Gastrocnemius medialis (tissue), 4 donors: ENCODE measurements at regions not wholly inside any gene's neighbourhood (a gene's known extent, or its start where the extent isn't known, plus 50 kb on each side); places are given as distances from the start of the nearest gene placed in this dataset.

Experiments used
- ATAC-seq, 2 donors: fragments of 150-250 bp; one replicate each; pipeline ENCODE4 v1.9.1; 2016
- DNase-seq, 2 donors: peaks; one replicate each; pipeline ENCODE4 v3.0.0-alpha.2; 2019
- H3K27ac ChIP-seq, 4 donors: fragments of 200-600 bp; sonication (generic); 1 replicate in 1 of 4; 2 replicates in 3 of 4; pipeline ENCODE4 v1.5.1; 2016 to 2018; ENCODE audit warnings: mild to moderate bottlenecking in 2 of 4, moderate library complexity in 1 of 4
- H3K27me3 ChIP-seq, 3 donors: fragments of 200-600 bp; sonication (generic) in 2 of 3; 1 replicate in 1 of 3; 2 replicates in 2 of 3; pipeline versions ENCODE4 v1.5.1 to v1.6.0; 2016 to 2019; ENCODE audit warnings: mild to moderate bottlenecking in 1 of 3, moderate library complexity in 1 of 3
- H3K36me3 ChIP-seq, 2 donors: fragments of 200-600 bp; sonication (generic) in 1 of 2; one replicate each; pipeline ENCODE4 v1.5.1; 2017 to 2018
- H3K4me1 ChIP-seq, 2 donors: fragments of 200-600 bp; sonication (generic) in 1 of 2; one replicate each; pipeline ENCODE4 v1.5.1; 2016 to 2017; ENCODE audit warnings: mild to moderate bottlenecking in 2 of 2
- H3K4me3 ChIP-seq, 4 donors: fragments of 200-600 bp; sonication (generic) in 3 of 4; 1 replicate in 1 of 4; 2 replicates in 3 of 4; pipeline ENCODE4 v1.5.1; 2016 to 2019; ENCODE audit warnings: mild to moderate bottlenecking in 2 of 4
- H3K9me3 ChIP-seq, 3 donors: fragments of 200-600 bp; sonication (generic) in 2 of 3; 1 replicate in 1 of 3; 2 replicates in 2 of 3; pipeline ENCODE4 v1.5.1; 2016 to 2019
- POLR2A ChIP-seq, 2 donors: fragments of 450-650 bp; IDR thresholded peaks; one replicate each; pipeline ENCODE4 v1.6.1; 2017; ENCODE audit warnings: antibody characterized with exemption in 2 of 2, mild to moderate bottlenecking in 2 of 2, moderate library complexity in 2 of 2
- in situ Hi-C, 4 donors: fragments of 200-750 bp; cut with MboI; loops; one replicate each; pipeline versions ENCODE4 v1.15.0 to v1.8.0; 2017; ENCODE audit warnings: low sequenced_read_pairs in 4 of 4
- intact Hi-C: fragments of 100-400 bp; cut with DNase I; formaldehyde crosslinking; loops from one replicate; pipeline ENCODE4 v1.15.1; 2023; ENCODE audit warnings: low total_unique reads
- TF ChIP-seq, protein P1 (sequence below), 5 experiments: fragments of 450-650 bp in 3 of 5; fragments of 200-600 bp in 2 of 5; sonication (generic) in 2 of 5; IDR thresholded peaks in 4 of 5; conservative IDR thresholded peaks in 1 of 5; 1 replicate in 4 of 5; 2 replicates in 1 of 5; pipeline ENCODE4 v1.5.1; 2016 to 2019; ENCODE audit warnings: antibody characterized with exemption in 5 of 5, mild to moderate bottlenecking in 3 of 5, moderate library complexity in 3 of 5

DNA sequence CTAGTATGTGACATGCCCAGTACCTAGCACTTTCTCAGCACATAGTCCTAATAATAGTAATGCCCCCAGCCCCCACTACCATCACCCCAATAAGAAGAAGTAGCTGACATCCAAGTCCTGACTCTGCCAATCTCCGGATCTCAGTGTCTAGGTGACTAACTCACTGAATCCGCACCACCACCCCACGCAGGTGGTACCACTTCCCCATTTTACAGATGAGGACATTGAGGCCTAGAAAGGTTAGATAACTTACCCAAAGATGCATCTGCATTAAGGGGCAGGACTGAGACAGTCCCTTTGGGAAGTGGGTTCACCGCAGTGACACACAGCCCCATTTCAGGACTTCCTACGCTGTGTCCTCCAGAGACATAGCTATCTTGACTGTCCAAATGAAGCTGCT lies 241.2 kb downstream of the TFAP2C start:
- no peak for DNase-seq
- H3K36me3 ChIP-seq = no peaks in the 10 kb centered on the region
- no peak for ATAC-seq
- H3K27ac ChIP-seq = no peak overlapping the region
- in situ Hi-C loops (no loop called here), intact Hi-C loops (no loop called here)
- no peaks in the 10 kb centered on the region for H3K9me3 ChIP-seq
- H3K27me3 ChIP-seq = no peaks in the 10 kb centered on the region
- H3K4me1 ChIP-seq = no peaks in the 10 kb centered on the region
- no peak overlapping the region for H3K4me3 ChIP-seq
- TF ChIP-seq, protein P1, sequence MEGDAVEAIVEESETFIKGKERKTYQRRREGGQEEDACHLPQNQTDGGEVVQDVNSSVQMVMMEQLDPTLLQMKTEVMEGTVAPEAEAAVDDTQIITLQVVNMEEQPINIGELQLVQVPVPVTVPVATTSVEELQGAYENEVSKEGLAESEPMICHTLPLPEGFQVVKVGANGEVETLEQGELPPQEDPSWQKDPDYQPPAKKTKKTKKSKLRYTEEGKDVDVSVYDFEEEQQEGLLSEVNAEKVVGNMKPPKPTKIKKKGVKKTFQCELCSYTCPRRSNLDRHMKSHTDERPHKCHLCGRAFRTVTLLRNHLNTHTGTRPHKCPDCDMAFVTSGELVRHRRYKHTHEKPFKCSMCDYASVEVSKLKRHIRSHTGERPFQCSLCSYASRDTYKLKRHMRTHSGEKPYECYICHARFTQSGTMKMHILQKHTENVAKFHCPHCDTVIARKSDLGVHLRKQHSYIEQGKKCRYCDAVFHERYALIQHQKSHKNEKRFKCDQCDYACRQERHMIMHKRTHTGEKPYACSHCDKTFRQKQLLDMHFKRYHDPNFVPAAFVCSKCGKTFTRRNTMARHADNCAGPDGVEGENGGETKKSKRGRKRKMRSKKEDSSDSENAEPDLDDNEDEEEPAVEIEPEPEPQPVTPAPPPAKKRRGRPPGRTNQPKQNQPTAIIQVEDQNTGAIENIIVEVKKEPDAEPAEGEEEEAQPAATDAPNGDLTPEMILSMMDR (IDR thresholded peaks at IDR 0.05 in 4 of 5, conservative IDR thresholded peaks at IDR 0.05 in 1 of 5) = no peak
- no peak for TF ChIP-seq POLR2A (IDR thresholded peaks at IDR 0.05)

DNA sequence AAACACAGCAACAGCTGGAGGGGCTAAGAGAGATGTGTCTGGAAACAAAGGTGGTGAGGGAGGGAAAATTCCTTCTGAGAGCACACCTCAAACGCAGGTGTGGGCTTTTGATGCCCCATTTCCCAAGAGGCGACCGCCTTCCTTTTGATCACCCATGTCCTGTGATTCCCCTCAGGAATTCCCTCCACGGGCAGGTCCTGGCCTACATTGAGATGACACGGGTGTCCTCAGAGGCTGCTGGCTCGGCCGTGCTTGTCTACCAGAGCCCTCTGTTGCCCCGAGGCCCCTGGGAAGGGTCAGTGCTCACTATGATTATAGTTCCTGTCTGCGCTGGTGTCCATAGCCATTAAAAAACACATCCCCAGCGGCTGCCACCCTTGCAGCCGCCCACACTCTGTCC lies 242.6 kb downstream of the TFAP2C start:
- H3K27me3 ChIP-seq = no peaks in the 10 kb centered on the region
- in situ Hi-C loops = no loop called here
- no peak for TF ChIP-seq POLR2A (IDR thresholded peaks at IDR 0.05)
- TF ChIP-seq, protein P1 (IDR thresholded peaks at IDR 0.05 in 4 of 5, conservative IDR thresholded peaks at IDR 0.05 in 1 of 5) = no peak
- intact Hi-C loops = no loop called here
- H3K27ac ChIP-seq = no peak overlapping the region
- no peaks in the 10 kb centered on the region for H3K4me1 ChIP-seq
- H3K9me3 ChIP-seq = no peaks in the 10 kb centered on the region
- H3K36me3 ChIP-seq = no peaks in the 10 kb centered on the region
- DNase-seq = no peak
- H3K4me3 ChIP-seq = no peak overlapping the region
- ATAC-seq = no peak

GRCh38 chr20:56872620-56873458 lies 243.7 kb downstream of the TFAP2C start:
- Histone ChIP-seq H3K4me3 (no peak overlapping the region), H3K9me3 (no peaks in the 10 kb centered on the region), H3K27me3 (no peaks in the 10 kb centered on the region), H3K4me1 (no peaks in the 10 kb centered on the region), H3K27ac (no peak overlapping the region), H3K36me3 (no peaks in the 10 kb centered on the region)
- intact Hi-C loops (no loop called here), in situ Hi-C loops (no loop called here)
- no peak for TF ChIP-seq POLR2A (IDR thresholded peaks at IDR 0.05)
- TF ChIP-seq, protein P1 (IDR thresholded peaks at IDR 0.05 in 4 of 5, conservative IDR thresholded peaks at IDR 0.05 in 1 of 5) = no peak
- ATAC-seq (no peak), DNase-seq (no peak)

DNA sequence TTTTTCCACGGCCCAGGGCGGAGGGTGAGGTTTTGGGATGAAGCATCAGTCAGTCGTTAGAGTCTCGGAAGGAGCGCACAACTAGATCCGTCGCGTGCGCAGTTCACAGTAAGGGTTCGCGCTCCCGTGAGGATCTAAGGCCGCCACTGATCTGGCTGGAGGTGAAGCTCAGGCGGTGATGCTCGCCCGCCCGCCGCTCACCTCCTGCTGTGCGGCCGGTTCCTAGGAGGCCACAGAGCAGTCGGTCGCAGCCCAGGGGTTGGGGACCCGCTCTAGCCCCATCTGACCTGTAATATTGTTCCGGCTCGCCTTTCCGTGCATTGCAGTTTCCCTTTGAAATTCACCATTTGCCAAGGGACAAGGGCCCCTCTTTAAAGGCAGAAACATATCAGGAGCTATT lies 244.7 kb downstream of the TFAP2C start:
- TF ChIP-seq, protein P1 (IDR thresholded peaks at IDR 0.05 in 4 of 5, conservative IDR thresholded peaks at IDR 0.05 in 1 of 5) = no peak
- TF ChIP-seq POLR2A (IDR thresholded peaks at IDR 0.05) = no peak
- intact Hi-C loops = no loop called here
- Histone ChIP-seq H3K4me3 (no peak overlapping the region), H3K27ac (no peak overlapping the region), H3K36me3 (no peaks in the 10 kb centered on the region), H3K27me3 (no peaks in the 10 kb centered on the region), H3K9me3 (no peaks in the 10 kb centered on the region), H3K4me1 (no peaks in the 10 kb centered on the region)
- in situ Hi-C loops = no loop called here
- DNase-seq (no peak), ATAC-seq (no peak)
